Skeletal muscle tissue (tissue), 3 donors: ENCODE measurements at regions not wholly inside any gene's neighbourhood (a gene's known extent, or its start where the extent isn't known, plus 50 kb on each side); places are given as distances from the start of the nearest gene placed in this dataset.
A peak's percentile ranks its signal among the peaks of the same experiment; 100 is the strongest.

Experiments
- H3K27ac ChIP-seq: one replicate; pipeline ENCODE4 v1.7.0; 2013; ENCODE audit warnings: mild to moderate bottlenecking, low read depth, low read length, inconsistent platforms
- H3K27me3 ChIP-seq, 3 donors: one replicate each; pipeline ENCODE4 v1.7.0; 2013; ENCODE audit warnings: low read length in 3 of 3; ENCODE audit not compliant: control insufficient read depth in 3 of 3, insufficient read depth in 3 of 3
- H3K36me3 ChIP-seq, 3 donors: one replicate each; pipeline ENCODE4 v1.7.0; 2013; ENCODE audit warnings: low read length in 3 of 3; ENCODE audit not compliant: control insufficient read depth in 3 of 3, insufficient read depth in 3 of 3
- H3K4me1 ChIP-seq, 3 donors: one replicate each; pipeline ENCODE4 v1.7.0; 2013; ENCODE audit warnings: low read length in 3 of 3, mild to moderate bottlenecking in 3 of 3; ENCODE audit not compliant: control insufficient read depth in 3 of 3, insufficient read depth in 3 of 3
- H3K4me3 ChIP-seq, 3 donors: one replicate each; pipeline ENCODE4 v1.7.0; 2013; ENCODE audit warnings: low read length in 3 of 3
- H3K9ac ChIP-seq, 3 donors: one replicate each; pipeline ENCODE4 v1.7.0; 2013; ENCODE audit warnings: low read length in 3 of 3, mild to moderate bottlenecking in 3 of 3, moderate library complexity in 2 of 3, low read depth in 1 of 3
- H3K9me3 ChIP-seq, 3 donors: one replicate each; pipeline ENCODE4 v1.7.0; 2013; ENCODE audit warnings: low read length in 3 of 3; ENCODE audit not compliant: control insufficient read depth in 3 of 3
- donor health status: Osteomylitis.

DNA sequence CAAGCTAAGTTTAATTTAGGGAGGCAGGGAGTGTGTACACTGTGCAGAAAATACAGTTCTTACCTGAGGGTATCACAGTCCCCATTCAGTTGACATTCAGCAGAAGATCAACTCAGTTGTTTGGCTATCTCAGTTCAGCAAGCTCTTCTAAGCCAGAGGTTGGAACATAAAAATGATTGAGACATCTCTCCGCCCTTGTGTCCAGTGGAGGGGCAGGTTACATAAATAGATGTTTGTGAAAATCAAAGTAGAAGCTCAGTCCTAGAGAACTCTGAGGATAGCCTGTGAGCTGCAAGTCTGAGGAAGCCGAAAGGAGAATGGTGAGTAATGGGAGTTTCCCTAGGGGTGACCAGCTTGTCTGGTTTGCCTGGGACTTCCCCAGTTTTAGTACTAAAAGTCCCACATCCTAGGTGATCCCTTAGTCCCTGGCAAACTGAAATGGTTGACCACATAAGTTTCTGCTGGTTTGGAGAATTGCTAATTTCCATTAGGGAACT lies 251.4 kb upstream of the ATP2B1 start:
- Histone ChIP-seq H3K4me3 (no peak overlapping the region), H3K27me3 (no peaks in the 10 kb centered on the region), H3K36me3 (no peaks in the 10 kb centered on the region), H3K9ac (no peak overlapping the region), H3K4me1 (no peaks in the 10 kb centered on the region), H3K9me3 (no peaks in the 10 kb centered on the region), H3K27ac (no peak overlapping the region)

DNA sequence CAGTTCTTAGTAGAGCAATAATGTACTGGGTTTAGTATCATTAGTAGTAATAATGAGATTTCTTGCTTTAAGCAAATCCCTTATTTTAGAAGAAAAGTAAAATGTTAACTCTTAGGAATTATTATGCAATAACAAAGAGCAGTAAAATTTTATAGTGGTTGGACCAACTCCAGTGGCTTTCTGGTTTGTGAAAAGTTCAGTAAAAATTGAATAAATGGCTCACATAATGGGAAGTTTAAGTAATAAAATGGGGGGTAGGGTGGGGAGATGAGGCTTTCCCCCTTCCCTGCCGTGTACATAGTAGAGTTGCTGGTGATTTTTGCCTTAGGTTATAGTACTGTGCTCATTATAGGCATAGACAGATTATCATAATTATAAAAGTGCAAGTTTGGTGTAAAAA lies 250.5 kb upstream of the ATP2B1 start:
- no peaks in the 10 kb centered on the region for H3K27me3 ChIP-seq
- H3K27ac ChIP-seq: no peak overlapping the region
- no peak overlapping the region for H3K4me3 ChIP-seq

DNA sequence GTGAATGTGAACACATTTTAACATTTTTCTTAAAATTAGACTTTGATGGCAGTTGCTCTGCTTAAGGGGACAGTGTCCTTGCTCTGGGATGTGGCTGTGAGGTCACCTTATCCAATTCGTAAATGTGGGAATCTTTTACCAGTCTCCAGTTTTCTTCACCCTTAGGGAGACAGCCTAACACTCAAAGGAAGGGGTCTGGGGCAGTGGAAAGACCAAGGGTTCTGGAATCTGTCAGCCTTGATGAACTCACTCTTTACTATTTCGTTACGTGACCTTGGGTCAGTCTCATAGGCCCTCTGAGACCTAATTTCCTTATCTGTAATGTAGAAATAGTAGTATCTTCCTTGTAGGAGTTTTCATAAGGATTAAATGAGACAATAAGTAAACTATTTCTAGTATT lies 245.6 kb upstream of the ATP2B1 start:
- no peak overlapping the region for H3K9ac ChIP-seq
- no peaks in the 10 kb centered on the region for H3K36me3 ChIP-seq
- H3K4me3 ChIP-seq: no peak overlapping the region
- H3K4me1 ChIP-seq: peaks cover 0 to 3% (median 0%) of the 10 kb centered on the region in 3 donors
- H3K27me3 ChIP-seq: no peaks in the 10 kb centered on the region
- H3K27ac ChIP-seq: no peak overlapping the region
- no peaks in the 10 kb centered on the region for H3K9me3 ChIP-seq

More for the DNA sequence above, 250.5 kb upstream of the ATP2B1 start:
- Histone ChIP-seq H3K9me3 (no peaks in the 10 kb centered on the region), H3K9ac (no peak overlapping the region), H3K36me3 (no peaks in the 10 kb centered on the region), H3K4me1 (no peaks in the 10 kb centered on the region)

DNA sequence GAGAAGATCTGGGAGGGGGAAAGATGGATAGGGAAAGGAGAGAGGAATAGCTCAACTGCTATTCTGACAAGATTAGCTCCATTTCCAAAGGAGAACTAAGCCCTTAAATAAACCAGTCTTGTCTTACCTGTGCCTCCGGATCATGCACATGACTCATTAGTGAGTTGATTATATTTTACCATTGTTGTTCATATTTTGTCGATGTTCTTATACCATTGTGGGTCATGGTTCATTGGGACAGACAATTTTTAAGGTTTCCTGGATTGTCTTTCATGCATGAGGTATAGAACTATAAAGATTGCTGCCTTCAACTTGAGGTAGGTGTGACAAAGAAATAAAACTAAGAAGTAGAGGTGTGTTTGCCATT lies 243.0 kb upstream of the ATP2B1 start:
- H3K9ac ChIP-seq: no peak overlapping the region
- no peaks in the 10 kb centered on the region for H3K9me3 ChIP-seq
- no peak overlapping the region for H3K27ac ChIP-seq
- H3K36me3 ChIP-seq: no peaks in the 10 kb centered on the region
- no peaks in the 10 kb centered on the region for H3K27me3 ChIP-seq
- peaks cover 3 to 4% (median 3%) of the 10 kb centered on the region in 3 donors for H3K4me1 ChIP-seq
- H3K4me3 ChIP-seq: no peak overlapping the region

DNA sequence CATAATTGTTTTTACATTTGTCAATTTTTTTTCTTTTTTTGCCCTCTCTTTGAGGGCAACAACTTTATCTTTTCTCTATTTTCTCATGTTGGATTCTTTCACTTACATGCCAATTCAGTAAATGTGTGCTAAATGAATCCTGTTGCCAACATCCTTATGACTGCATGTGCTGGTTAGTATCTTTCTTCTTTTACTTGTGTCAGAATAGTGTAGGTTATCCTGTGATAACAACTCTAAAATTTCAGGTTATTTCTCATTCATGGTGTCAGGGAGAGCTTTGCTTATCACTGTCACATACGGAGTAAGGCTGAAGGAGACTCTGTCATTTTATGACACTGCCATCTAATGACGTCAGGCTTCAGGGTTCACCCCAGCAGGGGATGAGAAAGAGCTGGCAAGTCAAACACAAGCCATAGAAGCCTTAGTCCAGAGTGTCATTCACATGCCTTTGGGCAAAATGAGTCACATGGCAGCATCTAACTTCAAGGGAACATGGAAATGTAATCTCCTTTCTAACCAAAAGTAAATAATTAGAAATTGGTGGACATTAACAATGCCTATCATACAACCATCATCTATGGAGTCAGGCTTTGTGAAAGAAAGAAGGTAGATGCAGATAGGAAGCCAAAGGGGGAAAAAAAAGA lies 242.5 kb upstream of the ATP2B1 start:
- Histone ChIP-seq H3K4me3 (no peak overlapping the region), H3K9me3 (no peaks in the 10 kb centered on the region), H3K36me3 (no peaks in the 10 kb centered on the region), H3K9ac (no peak overlapping the region), H3K27me3 (no peaks in the 10 kb centered on the region), H3K27ac (no peak overlapping the region), H3K4me1 (peaks cover 3 to 4% (median 3%) of the 10 kb centered on the region in 3 donors)

DNA sequence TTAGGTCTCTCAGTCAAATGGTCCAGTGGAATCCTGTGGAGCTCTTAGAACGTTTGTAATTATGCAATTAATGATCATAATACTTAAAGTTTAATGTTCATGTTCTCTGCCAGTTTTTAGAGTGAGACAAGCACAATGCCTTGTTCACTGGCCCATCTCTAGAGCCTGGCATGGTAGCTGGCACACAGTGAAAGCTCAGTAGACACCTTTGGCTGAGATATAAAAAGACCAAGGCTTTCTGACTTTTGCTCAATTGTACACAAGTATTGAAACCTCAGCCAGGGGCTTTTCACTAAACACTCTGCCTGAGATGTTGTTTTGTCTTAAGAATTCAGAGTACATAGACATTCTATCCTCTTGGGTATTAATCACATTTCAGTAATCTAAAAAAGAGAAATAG lies 241.8 kb upstream of the ATP2B1 start:
- peak overlapping the region; percentile 2 for H3K27ac ChIP-seq
- H3K4me1 ChIP-seq: peaks cover 3 to 4% (median 3%) of the 10 kb centered on the region in 3 donors
- no peak overlapping the region for H3K4me3 ChIP-seq
- no peaks in the 10 kb centered on the region for H3K36me3 ChIP-seq
- no peaks in the 10 kb centered on the region for H3K9me3 ChIP-seq
- H3K9ac ChIP-seq: no peak overlapping the region
- no peaks in the 10 kb centered on the region for H3K27me3 ChIP-seq

DNA sequence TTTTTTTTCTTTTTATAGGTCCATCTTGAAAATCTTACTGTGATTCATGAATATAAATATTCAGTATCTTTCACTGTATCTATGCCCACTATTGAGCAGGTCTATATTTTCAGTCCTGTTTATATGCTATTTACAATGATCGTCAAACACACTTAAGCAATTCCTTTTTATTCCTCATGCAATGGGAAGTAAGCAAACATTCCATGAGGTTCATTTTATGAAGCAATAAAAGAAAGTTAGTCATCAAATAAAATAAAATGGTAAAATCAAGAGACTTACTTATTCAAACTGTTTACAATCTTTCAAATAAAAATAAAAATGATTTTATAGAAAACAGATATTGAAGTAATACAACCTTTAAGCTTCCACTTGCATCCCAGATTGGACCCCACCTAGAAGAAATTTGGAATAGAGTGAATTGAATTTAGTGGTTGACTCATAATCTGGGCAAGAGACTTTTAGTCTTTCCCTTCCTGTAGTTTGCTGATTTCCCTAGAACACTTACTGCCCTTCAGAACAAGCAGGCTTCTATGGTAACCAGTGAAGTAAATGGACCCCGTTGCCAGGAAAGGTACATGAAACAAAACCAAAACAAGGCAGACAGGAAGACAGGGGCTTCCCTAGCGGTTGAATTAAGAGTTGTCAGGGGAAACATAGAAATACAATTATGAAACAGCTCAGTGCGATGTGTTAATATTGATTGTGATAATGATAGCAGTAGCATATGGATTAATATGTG lies 241.0 kb upstream of the ATP2B1 start:
- Histone ChIP-seq H3K27me3 (no peaks in the 10 kb centered on the region), H3K4me3 (no peak overlapping the region), H3K27ac (peak overlapping the region; percentile 2), H3K9me3 (no peaks in the 10 kb centered on the region), H3K4me1 (peaks cover 3 to 4% (median 3%) of the 10 kb centered on the region in 3 donors), H3K9ac (no peak overlapping the region), H3K36me3 (no peaks in the 10 kb centered on the region)

DNA sequence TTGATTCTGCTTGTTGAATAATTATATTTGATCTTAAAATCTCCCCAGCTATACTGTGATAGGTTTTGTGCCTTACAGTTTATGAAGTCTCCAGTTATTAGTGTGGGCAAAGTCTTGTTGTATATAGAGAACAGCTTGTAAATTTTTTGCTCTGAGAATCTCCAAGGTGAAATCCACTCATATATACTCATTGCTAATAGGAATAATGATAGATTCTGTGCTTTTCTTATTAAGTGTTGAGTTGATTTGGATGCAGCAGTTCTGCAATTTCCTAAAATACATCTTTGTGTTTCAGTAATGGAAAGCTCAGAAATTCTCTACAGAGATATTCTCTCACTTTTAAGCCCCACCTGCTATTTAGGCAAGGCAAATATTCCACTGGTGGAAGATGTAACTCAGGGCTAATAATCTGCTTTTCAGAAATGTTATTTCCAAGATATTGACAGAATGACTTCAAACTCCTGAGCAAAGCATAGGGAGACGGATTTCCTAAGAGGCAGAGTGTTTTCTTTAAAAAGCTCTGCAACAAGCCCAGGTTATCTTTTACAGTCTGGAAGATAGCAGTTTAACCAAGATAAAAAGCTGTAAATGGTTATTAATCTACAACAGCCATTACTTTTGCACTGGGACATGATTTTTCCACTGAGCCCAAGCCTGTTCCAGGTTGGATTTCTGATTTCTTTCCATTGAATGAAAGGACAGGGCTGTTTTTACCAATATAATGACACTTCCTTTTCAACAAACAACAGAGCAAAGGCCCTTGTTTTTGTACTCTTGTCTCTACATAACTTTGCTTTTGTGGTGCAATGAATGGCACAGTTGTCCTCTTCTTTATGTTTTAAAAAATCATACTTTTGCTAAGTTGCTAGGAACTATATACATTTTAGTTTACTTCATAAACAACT lies 239.9 kb upstream of the ATP2B1 start:
- Histone ChIP-seq H3K9me3 (no peaks in the 10 kb centered on the region), H3K4me3 (no peak overlapping the region), H3K36me3 (no peaks in the 10 kb centered on the region), H3K27me3 (no peaks in the 10 kb centered on the region), H3K4me1 (peaks cover 3 to 4% (median 3%) of the 10 kb centered on the region in 3 donors), H3K9ac (no peak overlapping the region), H3K27ac (peak overlapping the region; percentile 11)

DNA sequence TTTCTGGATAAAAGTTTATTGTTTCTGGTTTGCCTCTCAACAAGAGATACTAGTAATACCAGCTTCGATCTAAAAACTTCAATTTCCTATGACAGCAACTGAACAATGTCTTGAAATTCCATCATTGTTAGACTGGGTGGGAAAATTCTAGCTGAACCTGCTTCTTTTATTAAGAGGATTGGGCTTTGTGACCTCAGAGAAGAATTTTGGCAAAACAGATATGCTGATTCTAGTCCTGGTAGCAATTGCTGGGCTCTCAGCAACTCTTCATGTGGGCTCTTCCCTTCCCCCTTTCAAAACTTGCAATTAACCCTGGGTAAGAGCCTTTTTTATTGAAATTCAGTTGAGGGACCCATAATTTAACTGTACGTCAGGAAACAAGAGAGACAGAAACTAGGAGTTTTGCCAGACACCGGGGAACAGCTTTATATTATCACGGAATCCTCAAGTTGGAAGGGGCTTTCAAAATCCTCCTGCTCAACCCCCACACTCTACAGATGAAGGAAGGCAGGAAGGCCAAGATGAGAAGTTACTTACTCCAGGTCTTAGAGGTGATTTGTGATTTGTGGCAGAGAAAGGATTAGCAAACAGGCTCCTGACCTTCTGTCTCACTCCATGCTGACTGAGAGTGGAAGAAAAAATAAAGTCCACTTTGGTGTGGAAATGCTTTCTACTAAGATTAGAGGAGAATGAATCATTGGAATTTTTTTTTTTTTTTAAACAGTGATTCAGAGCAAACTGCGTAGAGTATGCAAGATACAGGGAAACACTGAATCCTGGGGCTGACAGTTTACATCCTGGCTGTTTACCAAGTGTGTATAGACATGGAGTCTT lies 239.0 kb upstream of the ATP2B1 start:
- peak overlapping the region; percentile 52 for H3K27ac ChIP-seq
- no peaks in the 10 kb centered on the region for H3K27me3 ChIP-seq
- H3K9me3 ChIP-seq: no peaks in the 10 kb centered on the region
- H3K4me3 ChIP-seq: no peak overlapping the region
- H3K4me1 ChIP-seq: peaks cover 3 to 4% (median 3%) of the 10 kb centered on the region in 3 donors
- no peak overlapping the region for H3K9ac ChIP-seq
- H3K36me3 ChIP-seq: no peaks in the 10 kb centered on the region
